GM12878 (cell line): ENCODE measurements at regions not wholly inside any gene's neighbourhood (a gene's known extent, or its start where the extent isn't known, plus 50 kb on each side); places are given as distances from the start of the nearest gene placed in this dataset.

ENCODE experiments used
- ATAC-seq: fragments of 200-7000 bp; cut with Tn5 transposase; 3 replicates; pipeline ENCODE4 v1.9.1; 2020; ENCODE audit warnings: mild to moderate bottlenecking, moderate library complexity
- BruUV-seq: library from RNA; stranded (reverse); fragments of 400-500 nt; replicated peaks from 2 replicates; lab custom pipeline; 2021; lab: Mats Ljungman, UMichigan
- CTCF ChIA-PET: fragments of 300-600 bp; sonication (Branson Sonifier 250); formaldehyde crosslinking; extraction: SDS; loops from one replicate; lab custom pipeline; 2021; ENCODE audit warnings: inconsistent platforms; lab: Yijun Ruan, JAX
- POLR2A ChIA-PET: fragments of 350-600 bp; formaldehyde crosslinking; extraction: SDS; loops from one replicate; lab custom pipeline; 2021; ENCODE audit warnings: inconsistent platforms; lab: Charles Lee
- RAD21 ChIA-PET: fragments of 300-600 bp; sonication (Branson Sonifier 250); formaldehyde crosslinking; loops from one replicate; lab custom pipeline; 2023; ENCODE audit warnings: antibody characterized with exemption; ENCODE audit not compliant: unreplicated experiment; lab: Charles Lee
- SMC1A ChIA-PET: fragments of 300-600 bp; sonication (Branson Sonifier 250); formaldehyde crosslinking; loops from one replicate; lab custom pipeline; 2023; ENCODE audit not compliant: unreplicated experiment, uncharacterized antibody; lab: Charles Lee
- DNase-seq: peaks from one replicate; pipeline ENCODE4 v3.0.0-alpha.2; 2011; ENCODE audit warnings: low read depth, low spot score
- FAIRE-seq: peaks from 3 replicates; lab custom pipeline; 2011; peaks lifted over from hg19 to GRCh38; lab: Jason Lieb, UNC
- H2AFZ ChIP-seq: 2 replicates; pipeline ENCODE4 v1.6.0; 2011; ENCODE audit warnings: low read depth, low read length, control low read depth; ENCODE audit not compliant: control insufficient read depth
- H3K27ac ChIP-seq: 2 replicates; pipeline ENCODE4 v1.5.1; 2011; ENCODE audit warnings: control low read depth; ENCODE audit not compliant: control insufficient read depth, insufficient read depth
- H3K27me3 ChIP-seq, 2 experiments: replicated peaks in 1 of 2; 2 replicates each; pipeline versions ENCODE4 v1.6.0 to v1.6.1; 2011; ENCODE audit warnings: low read length in 1 of 2; ENCODE audit not compliant: control insufficient read depth in 2 of 2, insufficient read depth in 2 of 2
- H3K36me3 ChIP-seq, 2 experiments: 2 replicates each; pipeline ENCODE4 v1.5.1; 2011; ENCODE audit warnings: low read length in 1 of 2; ENCODE audit not compliant: control insufficient read depth in 2 of 2, insufficient read depth in 2 of 2
- H3K4me1 ChIP-seq: 2 replicates; pipeline ENCODE4 v1.6.1; 2011; ENCODE audit warnings: mild to moderate bottlenecking, low read length, moderate library complexity, mixed read lengths; ENCODE audit not compliant: control insufficient read depth, insufficient read depth
- H3K4me2 ChIP-seq: 2 replicates; pipeline ENCODE4 v1.6.0; 2011; ENCODE audit warnings: control low read depth; ENCODE audit not compliant: control insufficient read depth, insufficient read depth
- H3K4me3 ChIP-seq: fragments of 200-600 bp; sonication (generic); 2 replicates; pipeline ENCODE4 v1.5.1; 2016
- H3K79me2 ChIP-seq: 2 replicates; pipeline ENCODE4 v1.6.0; 2011; ENCODE audit warnings: low read length; ENCODE audit not compliant: control insufficient read depth, insufficient read depth
- H3K9ac ChIP-seq: 2 replicates; pipeline ENCODE4 v1.8.0; 2011; ENCODE audit warnings: low read length, control low read depth, mixed read lengths; ENCODE audit not compliant: control insufficient read depth, insufficient read depth
- H3K9me3 ChIP-seq: replicated peaks from 3 replicates; pipeline ENCODE4 v1.5.1; 2011; ENCODE audit warnings: mild to moderate bottlenecking, low read length; ENCODE audit not compliant: control insufficient read depth, insufficient read depth
- H4K20me1 ChIP-seq: 2 replicates; pipeline ENCODE4 v1.6.0; 2011; ENCODE audit not compliant: control insufficient read depth, insufficient read depth
- ASH2L ChIP-seq: fragments of 300-600, 200-600 bp; sonication (generic); IDR thresholded peaks from 2 replicates; pipeline ENCODE4 v1.6.1; 2017; ENCODE audit warnings: low read depth, mild to moderate bottlenecking, borderline replicate concordance
- CHD2 ChIP-seq: IDR thresholded peaks from 2 replicates; pipeline ENCODE4 v1.6.1; 2011; ENCODE audit warnings: low read depth, low read length, improper control_type of control experiment, borderline replicate concordance
- CHD4 ChIP-seq: fragments of 200-600 bp; sonication (generic); IDR thresholded peaks from 2 replicates; pipeline ENCODE4 v1.6.1; 2016; ENCODE audit warnings: mild to moderate bottlenecking
- CREB1 ChIP-seq: IDR thresholded peaks from 2 replicates; pipeline ENCODE4 v1.6.1; 2012; ENCODE audit warnings: low read depth, mild to moderate bottlenecking, inconsistent platforms
- JUND ChIP-seq: IDR thresholded peaks from 2 replicates; pipeline ENCODE4 v1.6.1; 2012; ENCODE audit warnings: low read depth, mild to moderate bottlenecking, low read length, improper control_type of control experiment, moderate library complexity
- MEF2A ChIP-seq: IDR thresholded peaks from 2 replicates; pipeline ENCODE4 v1.6.1; 2011; ENCODE audit warnings: low read depth, mild to moderate bottlenecking, low read length, moderate library complexity; ENCODE audit not compliant: insufficient read depth
- NFYB ChIP-seq: IDR thresholded peaks from 2 replicates; pipeline ENCODE4 v1.6.1; 2011; ENCODE audit warnings: low read depth, mild to moderate bottlenecking, low read length, improper control_type of control experiment, moderate library complexity; ENCODE audit not compliant: insufficient read depth
- PAX5 ChIP-seq: IDR thresholded peaks from 2 replicates; pipeline ENCODE4 v1.6.1; 2011; ENCODE audit warnings: low read depth, low read length, borderline replicate concordance
- PAX8 ChIP-seq: fragments of 450-650 bp; IDR thresholded peaks from 2 replicates; pipeline ENCODE4 v1.6.1; 2017; ENCODE audit warnings: mild to moderate bottlenecking, moderate library complexity
- POLR2A ChIP-seq: IDR thresholded peaks from 2 replicates; pipeline ENCODE4 v1.6.1; 2011; ENCODE audit warnings: low read depth, mild to moderate bottlenecking, low read length
- POLR2AphosphoS2 ChIP-seq: IDR thresholded peaks from 2 replicates; pipeline ENCODE4 v1.6.1; 2011; ENCODE audit warnings: low read depth, mild to moderate bottlenecking, low read length, improper control_type of control experiment, moderate library complexity
- SRF ChIP-seq, 2 experiments: IDR thresholded peaks; 2 replicates each; pipeline ENCODE4 v1.6.1; 2011; ENCODE audit warnings: low read depth in 2 of 2, low read length in 2 of 2, mild to moderate bottlenecking in 1 of 2, moderate library complexity in 1 of 2
- TAF1 ChIP-seq: IDR thresholded peaks from 2 replicates; pipeline ENCODE4 v1.6.1; 2011; ENCODE audit warnings: mild to moderate bottlenecking, low read depth, low read length, borderline replicate concordance
- ZNF24 ChIP-seq: fragments of 450-650 bp; IDR thresholded peaks from 2 replicates; pipeline ENCODE4 v1.6.1; 2017; ENCODE audit warnings: antibody characterized with exemption, mild to moderate bottlenecking
- ZNF274 ChIP-seq: IDR thresholded peaks from one replicate; pipeline ENCODE4 v1.8.0; 2011; ENCODE audit not compliant: insufficient read length, insufficient read depth
- ZNF622 ChIP-seq: fragments of 450-650 bp; IDR thresholded peaks from 2 replicates; pipeline ENCODE4 v1.6.1; 2017; ENCODE audit warnings: mild to moderate bottlenecking, inconsistent platforms
- WGBS: methylation state at CpG from one replicate; pipeline ENCODE4 v1.1.6; 2016; ENCODE audit warnings: low lambda C conversion rate; ENCODE audit not compliant: insufficient replicate concordance, insufficient coverage; ENCODE audit errors: missing lambda C conversion rate; 5-methylcytosine and 5-hydroxymethylcytosine counted together
- in situ Hi-C: fragments of 300-500 bp; cut with MboI; formaldehyde crosslinking; loops from 9 replicates; pipeline ENCODE4 v1.14.3; 2018; ENCODE audit warnings: mixed read lengths
- intact Hi-C: fragments of 100-400 bp; cut with micrococcal nuclease; formaldehyde crosslinking; loops from one replicate; pipeline ENCODE4 v1.14.2; 2022; ENCODE audit not compliant: unreplicated experiment
- TF ChIP-seq, protein P1 (sequence below): fragments of 450-650 bp; IDR thresholded peaks from 2 replicates; pipeline ENCODE4 v1.6.1; 2018; ENCODE audit warnings: borderline replicate concordance, mild to moderate bottlenecking; ENCODE audit not compliant: partially characterized antibody
- TF ChIP-seq, protein P2 (sequence below): fragments of 450-650 bp; IDR thresholded peaks from 2 replicates; pipeline ENCODE4 v1.6.1; 2017; ENCODE audit warnings: low read depth, mild to moderate bottlenecking, moderate library complexity
- TF ChIP-seq, protein P3 (sequence below): IDR thresholded peaks from 2 replicates; pipeline ENCODE4 v1.6.1; 2012; ENCODE audit warnings: low read depth, low read length, improper control_type of control experiment
- TF ChIP-seq, protein P4 (sequence below): IDR thresholded peaks from 2 replicates; pipeline ENCODE4 v1.6.1; 2011; ENCODE audit warnings: low read depth, mild to moderate bottlenecking, low read length, moderate library complexity, borderline replicate concordance; ENCODE audit errors: extremely low read depth

DNA sequence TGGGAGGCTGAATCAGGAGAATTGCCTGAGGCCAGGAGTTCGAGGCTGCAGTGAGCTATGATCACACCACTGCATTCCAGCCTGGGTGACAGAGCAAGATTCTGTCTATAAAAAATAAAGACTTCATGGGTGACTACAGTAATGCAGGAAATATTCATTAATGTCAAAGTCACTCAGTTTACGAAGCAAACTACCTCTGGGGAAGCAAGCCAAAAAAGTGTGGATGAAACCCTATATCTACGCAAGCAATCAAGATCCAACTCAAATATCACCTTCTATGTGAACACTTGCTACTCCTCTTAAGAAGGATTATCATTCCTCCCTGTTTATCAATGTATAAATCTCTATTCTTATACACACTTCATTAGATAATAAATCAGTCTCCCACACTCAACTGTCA lies 434.8 kb downstream of the SETD4 start:
- TF ChIP-seq POLR2AphosphoS2 (no peak), ZNF274 (no peak), POLR2A (no peak), SRF (IDR thresholded peaks at IDR 0.05; ENCODE audit: low read depth in 2 of 2, low read length in 2 of 2) (no peak), PAX8 (no peak), CHD2 (no peak), ZNF622 (no peak), PAX5 (no peak), CREB1 (no peak), ASH2L (no peak), TAF1 (no peak), CHD4 (no peak), JUND (no peak), NFYB (no peak), MEF2A (no peak), ZNF24 (no peak)
- TF ChIP-seq, protein P1, sequence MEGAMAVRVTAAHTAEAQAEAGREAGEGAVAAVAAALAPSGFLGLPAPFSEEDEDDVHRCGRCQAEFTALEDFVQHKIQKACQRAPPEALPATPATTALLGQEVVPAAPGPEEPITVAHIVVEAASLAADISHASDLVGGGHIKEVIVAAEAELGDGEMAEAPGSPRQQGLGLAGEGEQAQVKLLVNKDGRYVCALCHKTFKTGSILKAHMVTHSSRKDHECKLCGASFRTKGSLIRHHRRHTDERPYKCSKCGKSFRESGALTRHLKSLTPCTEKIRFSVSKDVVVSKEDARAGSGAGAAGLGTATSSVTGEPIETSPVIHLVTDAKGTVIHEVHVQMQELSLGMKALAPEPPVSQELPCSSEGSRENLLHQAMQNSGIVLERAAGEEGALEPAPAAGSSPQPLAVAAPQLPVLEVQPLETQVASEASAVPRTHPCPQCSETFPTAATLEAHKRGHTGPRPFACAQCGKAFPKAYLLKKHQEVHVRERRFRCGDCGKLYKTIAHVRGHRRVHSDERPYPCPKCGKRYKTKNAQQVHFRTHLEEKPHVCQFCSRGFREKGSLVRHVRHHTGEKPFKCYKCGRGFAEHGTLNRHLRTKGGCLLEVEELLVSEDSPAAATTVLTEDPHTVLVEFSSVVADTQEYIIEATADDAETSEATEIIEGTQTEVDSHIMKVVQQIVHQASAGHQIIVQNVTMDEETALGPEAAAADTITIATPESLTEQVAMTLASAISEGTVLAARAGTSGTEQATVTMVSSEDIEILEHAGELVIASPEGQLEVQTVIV, result no peak
- TF ChIP-seq, protein P2, sequence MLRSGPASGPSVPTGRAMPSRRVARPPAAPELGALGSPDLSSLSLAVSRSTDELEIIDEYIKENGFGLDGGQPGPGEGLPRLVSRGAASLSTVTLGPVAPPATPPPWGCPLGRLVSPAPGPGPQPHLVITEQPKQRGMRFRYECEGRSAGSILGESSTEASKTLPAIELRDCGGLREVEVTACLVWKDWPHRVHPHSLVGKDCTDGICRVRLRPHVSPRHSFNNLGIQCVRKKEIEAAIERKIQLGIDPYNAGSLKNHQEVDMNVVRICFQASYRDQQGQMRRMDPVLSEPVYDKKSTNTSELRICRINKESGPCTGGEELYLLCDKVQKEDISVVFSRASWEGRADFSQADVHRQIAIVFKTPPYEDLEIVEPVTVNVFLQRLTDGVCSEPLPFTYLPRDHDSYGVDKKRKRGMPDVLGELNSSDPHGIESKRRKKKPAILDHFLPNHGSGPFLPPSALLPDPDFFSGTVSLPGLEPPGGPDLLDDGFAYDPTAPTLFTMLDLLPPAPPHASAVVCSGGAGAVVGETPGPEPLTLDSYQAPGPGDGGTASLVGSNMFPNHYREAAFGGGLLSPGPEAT, result no peak
- TF ChIP-seq, protein P3, sequence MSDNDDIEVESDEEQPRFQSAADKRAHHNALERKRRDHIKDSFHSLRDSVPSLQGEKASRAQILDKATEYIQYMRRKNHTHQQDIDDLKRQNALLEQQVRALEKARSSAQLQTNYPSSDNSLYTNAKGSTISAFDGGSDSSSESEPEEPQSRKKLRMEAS, result no peak
- TF ChIP-seq, protein P4, sequence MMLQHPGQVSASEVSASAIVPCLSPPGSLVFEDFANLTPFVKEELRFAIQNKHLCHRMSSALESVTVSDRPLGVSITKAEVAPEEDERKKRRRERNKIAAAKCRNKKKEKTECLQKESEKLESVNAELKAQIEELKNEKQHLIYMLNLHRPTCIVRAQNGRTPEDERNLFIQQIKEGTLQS, result no peak
- no peaks in the 10 kb centered on the region for H3K79me2 ChIP-seq
- DNase-seq, result no peak
- H2AFZ ChIP-seq, result no peak overlapping the region
- intact Hi-C loops, result no loop called here
- no peaks in the 10 kb centered on the region for H3K27me3 ChIP-seq
- RAD21 ChIA-PET, result no interaction called here
- H3K36me3 ChIP-seq, result no peaks in the 10 kb centered on the region
- BruUV-seq, result no TSS peak
- POLR2A ChIA-PET, result no interaction called here
- H3K9ac ChIP-seq, result no peak overlapping the region
- CTCF ChIA-PET, result interaction anchor here (0.6 to 1.0 kb wide), 2 partner anchors 13 to 283 kb away, joined by 3 read pairs; no protein-coding TSS in a partner anchor
- no peak overlapping the region for H3K27ac ChIP-seq
- H4K20me1 ChIP-seq, result no peaks in the 10 kb centered on the region
- H3K4me2 ChIP-seq, result no peak overlapping the region
- SMC1A ChIA-PET, result no interaction called here
- 14% methylated on average over 3 of the region's 3 CpGs for WGBS
- H3K9me3 ChIP-seq, result no peaks in the 10 kb centered on the region
- no peak for ATAC-seq
- H3K4me3 ChIP-seq, result no peak overlapping the region
- no peaks in the 10 kb centered on the region for H3K4me1 ChIP-seq
- no peak for FAIRE-seq
- in situ Hi-C loops, result no loop called here
